Neural cell (in vitro differentiated cells): ENCODE measurements at regions not wholly inside any gene's neighbourhood (a gene's known extent, or its start where the extent isn't known, plus 50 kb on each side); places are given as distances from the start of the nearest gene placed in this dataset.

Experiments
- H2AFZ ChIP-seq: fragments of 200-600, 300-800 bp; sonication (generic), shearing (Covaris generic); 2 replicates; pipeline ENCODE4 v1.6.0; 2014; ENCODE audit warnings: low read depth, mild to moderate bottlenecking, antibody characterized with exemption, low read length, moderate library complexity
- H3F3A ChIP-seq: fragments of 200-600 bp; shearing (Covaris generic); 2 replicates; pipeline ENCODE4 v1.6.1; 2016; ENCODE audit warnings: mild to moderate bottlenecking, moderate library complexity, mixed read lengths, antibody characterized with exemption, low read length; ENCODE audit not compliant: insufficient read depth, poor library complexity, severe bottlenecking
- H3K27ac ChIP-seq: fragments of 200-600, 300-800 bp; sonication (generic), shearing (Covaris generic); 2 replicates; pipeline ENCODE4 v1.5.1; 2014; ENCODE audit warnings: mild to moderate bottlenecking, low read length, moderate library complexity
- H3K27me3 ChIP-seq: fragments of 300-800, 200-600 bp; sonication (generic), shearing (Covaris generic); 2 replicates; pipeline ENCODE4 v1.6.0; 2014; ENCODE audit warnings: mild to moderate bottlenecking, low read depth, low read length, moderate library complexity; ENCODE audit not compliant: insufficient read depth
- H3K36me3 ChIP-seq: fragments of 300-800, 200-600 bp; sonication (generic), shearing (Covaris generic); 2 replicates; pipeline ENCODE4 v1.5.1; 2014; ENCODE audit warnings: mild to moderate bottlenecking, antibody characterized with exemption, low read length, moderate library complexity; ENCODE audit not compliant: insufficient read depth
- H3K4me2 ChIP-seq: fragments of 300-800, 200-600 bp; sonication (generic), shearing (Covaris generic); 2 replicates; pipeline ENCODE4 v1.6.0; 2014; ENCODE audit warnings: mild to moderate bottlenecking, low read length
- H3K4me3 ChIP-seq: fragments of 300-800, 200-600 bp; sonication (generic), shearing (Covaris generic); 2 replicates; pipeline ENCODE4 v1.5.1; 2014; ENCODE audit warnings: mild to moderate bottlenecking, low read length, moderate library complexity
- H3K79me2 ChIP-seq: fragments of 200-600 bp; shearing (Covaris generic); replicated peaks from 2 replicates; pipeline ENCODE4 v1.6.0; 2014; ENCODE audit warnings: mild to moderate bottlenecking, low read length, moderate library complexity; ENCODE audit not compliant: insufficient read depth
- H3K9ac ChIP-seq: fragments of 300-800, 200-600 bp; sonication (generic), shearing (Covaris generic); 2 replicates; pipeline ENCODE4 v1.6.1; 2016; ENCODE audit warnings: mild to moderate bottlenecking, low read length, mixed read lengths
- H3K9me2 ChIP-seq: fragments of 200-600 bp; shearing (Covaris generic); 2 replicates; pipeline ENCODE4 v1.6.1; 2016; ENCODE audit warnings: mild to moderate bottlenecking, low read length, mixed read lengths; ENCODE audit not compliant: insufficient read depth
- H3K9me3 ChIP-seq: fragments of 200-600, 300-800 bp; sonication (generic), shearing (Covaris generic); 2 replicates; pipeline ENCODE4 v1.6.1; 2016; ENCODE audit warnings: mild to moderate bottlenecking, mixed run types, low read length, moderate library complexity, mixed read lengths
- H4K20me1 ChIP-seq: fragments of 200-600 bp; shearing (Covaris generic); 2 replicates; pipeline ENCODE4 v1.6.1; 2016; ENCODE audit warnings: mild to moderate bottlenecking, mixed run types; ENCODE audit not compliant: insufficient read depth
- EP300 ChIP-seq: fragments of 450-650 bp; conservative IDR thresholded peaks from 2 replicates; pipeline ENCODE4 v1.6.1; 2014; ENCODE audit warnings: antibody characterized with exemption, mild to moderate bottlenecking, moderate library complexity; ENCODE audit not compliant: poor library complexity, severe bottlenecking
- EZH2 ChIP-seq: fragments of 200-600, 300-800 bp; shearing (Covaris generic), sonication (generic); IDR thresholded peaks from 2 replicates; pipeline ENCODE4 v1.6.1; 2014; ENCODE audit warnings: antibody characterized with exemption, low read length, borderline replicate concordance, mild to moderate bottlenecking; ENCODE audit not compliant: insufficient read depth, poor library complexity, severe bottlenecking
- MXI1 ChIP-seq: fragments of 450-650 bp; conservative IDR thresholded peaks from 2 replicates; pipeline ENCODE4 v1.6.1; 2014; ENCODE audit warnings: antibody characterized with exemption, mild to moderate bottlenecking; ENCODE audit not compliant: poor library complexity, severe bottlenecking
- POLR2AphosphoS5 ChIP-seq: IDR thresholded peaks from 2 replicates; pipeline ENCODE4 v1.6.1; 2012
- RAD21 ChIP-seq: fragments of 450-650 bp; conservative IDR thresholded peaks from 2 replicates; pipeline ENCODE4 v1.6.1; 2014; ENCODE audit warnings: antibody characterized with exemption, mild to moderate bottlenecking, moderate library complexity
- SMC3 ChIP-seq: fragments of 450-650 bp; conservative IDR thresholded peaks from 2 replicates; pipeline ENCODE4 v1.6.1; 2014; ENCODE audit warnings: antibody characterized with exemption, mild to moderate bottlenecking, moderate library complexity; ENCODE audit not compliant: poor library complexity
- TAF1 ChIP-seq: IDR thresholded peaks from 2 replicates; pipeline ENCODE4 v1.6.1; 2012; ENCODE audit warnings: low read depth
- TF ChIP-seq, protein P1 (sequence below): fragments of 450-650 bp; IDR thresholded peaks from 2 replicates; pipeline ENCODE4 v1.5.1; 2014; ENCODE audit warnings: antibody characterized with exemption, mild to moderate bottlenecking, moderate library complexity; ENCODE audit not compliant: poor library complexity, severe bottlenecking
- TF ChIP-seq, protein P2 (sequence below): IDR thresholded peaks from 2 replicates; pipeline ENCODE4 v1.6.1; 2012; ENCODE audit warnings: borderline replicate concordance

- Histone ChIP-seq H3K4me3 (no peak overlapping the region), H3K27me3 (no peaks in the 10 kb centered on the region), H3K9me2 (no peaks in the 10 kb centered on the region), H3K4me2 (no peak overlapping the region), H3K79me2 (no peaks in the 10 kb centered on the region), H2AFZ (no peak overlapping the region), H4K20me1 (no peaks in the 10 kb centered on the region), H3K9ac (no peak overlapping the region), H3K27ac (no peak overlapping the region), H3F3A (no peaks in the 10 kb centered on the region), H3K36me3 (no peaks in the 10 kb centered on the region), H3K9me3 (no peaks in the 10 kb centered on the region)
- TF ChIP-seq SMC3: no peak
- TF ChIP-seq, protein P1, sequence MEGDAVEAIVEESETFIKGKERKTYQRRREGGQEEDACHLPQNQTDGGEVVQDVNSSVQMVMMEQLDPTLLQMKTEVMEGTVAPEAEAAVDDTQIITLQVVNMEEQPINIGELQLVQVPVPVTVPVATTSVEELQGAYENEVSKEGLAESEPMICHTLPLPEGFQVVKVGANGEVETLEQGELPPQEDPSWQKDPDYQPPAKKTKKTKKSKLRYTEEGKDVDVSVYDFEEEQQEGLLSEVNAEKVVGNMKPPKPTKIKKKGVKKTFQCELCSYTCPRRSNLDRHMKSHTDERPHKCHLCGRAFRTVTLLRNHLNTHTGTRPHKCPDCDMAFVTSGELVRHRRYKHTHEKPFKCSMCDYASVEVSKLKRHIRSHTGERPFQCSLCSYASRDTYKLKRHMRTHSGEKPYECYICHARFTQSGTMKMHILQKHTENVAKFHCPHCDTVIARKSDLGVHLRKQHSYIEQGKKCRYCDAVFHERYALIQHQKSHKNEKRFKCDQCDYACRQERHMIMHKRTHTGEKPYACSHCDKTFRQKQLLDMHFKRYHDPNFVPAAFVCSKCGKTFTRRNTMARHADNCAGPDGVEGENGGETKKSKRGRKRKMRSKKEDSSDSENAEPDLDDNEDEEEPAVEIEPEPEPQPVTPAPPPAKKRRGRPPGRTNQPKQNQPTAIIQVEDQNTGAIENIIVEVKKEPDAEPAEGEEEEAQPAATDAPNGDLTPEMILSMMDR: no peak
- TF ChIP-seq RAD21: no peak
- no peak for TF ChIP-seq EP300
- TF ChIP-seq MXI1: no peak
- no peak for TF ChIP-seq TAF1
- TF ChIP-seq, protein P2, sequence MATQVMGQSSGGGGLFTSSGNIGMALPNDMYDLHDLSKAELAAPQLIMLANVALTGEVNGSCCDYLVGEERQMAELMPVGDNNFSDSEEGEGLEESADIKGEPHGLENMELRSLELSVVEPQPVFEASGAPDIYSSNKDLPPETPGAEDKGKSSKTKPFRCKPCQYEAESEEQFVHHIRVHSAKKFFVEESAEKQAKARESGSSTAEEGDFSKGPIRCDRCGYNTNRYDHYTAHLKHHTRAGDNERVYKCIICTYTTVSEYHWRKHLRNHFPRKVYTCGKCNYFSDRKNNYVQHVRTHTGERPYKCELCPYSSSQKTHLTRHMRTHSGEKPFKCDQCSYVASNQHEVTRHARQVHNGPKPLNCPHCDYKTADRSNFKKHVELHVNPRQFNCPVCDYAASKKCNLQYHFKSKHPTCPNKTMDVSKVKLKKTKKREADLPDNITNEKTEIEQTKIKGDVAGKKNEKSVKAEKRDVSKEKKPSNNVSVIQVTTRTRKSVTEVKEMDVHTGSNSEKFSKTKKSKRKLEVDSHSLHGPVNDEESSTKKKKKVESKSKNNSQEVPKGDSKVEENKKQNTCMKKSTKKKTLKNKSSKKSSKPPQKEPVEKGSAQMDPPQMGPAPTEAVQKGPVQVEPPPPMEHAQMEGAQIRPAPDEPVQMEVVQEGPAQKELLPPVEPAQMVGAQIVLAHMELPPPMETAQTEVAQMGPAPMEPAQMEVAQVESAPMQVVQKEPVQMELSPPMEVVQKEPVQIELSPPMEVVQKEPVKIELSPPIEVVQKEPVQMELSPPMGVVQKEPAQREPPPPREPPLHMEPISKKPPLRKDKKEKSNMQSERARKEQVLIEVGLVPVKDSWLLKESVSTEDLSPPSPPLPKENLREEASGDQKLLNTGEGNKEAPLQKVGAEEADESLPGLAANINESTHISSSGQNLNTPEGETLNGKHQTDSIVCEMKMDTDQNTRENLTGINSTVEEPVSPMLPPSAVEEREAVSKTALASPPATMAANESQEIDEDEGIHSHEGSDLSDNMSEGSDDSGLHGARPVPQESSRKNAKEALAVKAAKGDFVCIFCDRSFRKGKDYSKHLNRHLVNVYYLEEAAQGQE: no peak
- TF ChIP-seq POLR2AphosphoS5: no peak
- no peak for TF ChIP-seq EZH2
Measured at GRCh38 chr2:239634769-239635168, 233.9 kb upstream of the HDAC4 start.

- H3K36me3 ChIP-seq: no peaks in the 10 kb centered on the region
- H3K4me2 ChIP-seq: no peak overlapping the region
- H3K79me2 ChIP-seq: no peaks in the 10 kb centered on the region
- H3K27me3 ChIP-seq: no peaks in the 10 kb centered on the region
- H3F3A ChIP-seq: no peaks in the 10 kb centered on the region
- no peak overlapping the region for H3K4me3 ChIP-seq
- no peaks in the 10 kb centered on the region for H4K20me1 ChIP-seq
- no peak overlapping the region for H3K9ac ChIP-seq
- no peak overlapping the region for H2AFZ ChIP-seq
- no peaks in the 10 kb centered on the region for H3K9me2 ChIP-seq
- H3K9me3 ChIP-seq: no peaks in the 10 kb centered on the region
- H3K27ac ChIP-seq: no peak overlapping the region
- TF ChIP-seq, protein P2: no peak
- no peak for TF ChIP-seq EZH2
Measured at GRCh38 chr2:239630618-239631286, 229.9 kb upstream of the HDAC4 start.
